Natural killer cell treated with Interleukin-12 subunit alpha and Interleukin-12 subunit beta and Interleukin-15 and Interleukin-18, amount 100 ng/mL, for 72 hours (primary cell): ENCODE measurements at regions not wholly inside any gene's neighbourhood (a gene's known extent, or its start where the extent isn't known, plus 50 kb on each side); places are given as distances from the start of the nearest gene placed in this dataset.
A peak's percentile ranks its signal among the peaks of the same experiment; 100 is the strongest.
"Not testable (repeated sequence)": the region's sequence is repeated elsewhere in the genome, so short reads cannot be mapped to it uniquely, and the experiment has no call there.

Source experiments
- ATAC-seq, 2 donors: fragments of 150-1000 bp; cut with Tn5 transposase in 1 of 2; sonication (Bioruptor Pico), chemical (Tn5 transposase) in 1 of 2; 2 replicates each; pipeline ENCODE4 v1.10.0; 2021
- DNase-seq: peaks from one replicate; pipeline ENCODE4 v3.0.0; 2022; ENCODE audit warnings: low spot score
- H3K27ac Mint-ChIP-seq, 2 donors: 1 replicate in 1 of 2; 2 replicates in 1 of 2; pipeline ENCODE4 v1.8.0; 2022; ENCODE audit warnings: mixed read lengths in 2 of 2, mild to moderate bottlenecking in 1 of 2, moderate library complexity in 1 of 2
- H3K27me3 Mint-ChIP-seq, 2 donors: 1 replicate in 1 of 2; 2 replicates in 1 of 2; pipeline ENCODE4 v1.8.0; 2022; ENCODE audit warnings: mixed read lengths in 2 of 2
- H3K36me3 Mint-ChIP-seq: one replicate; pipeline ENCODE4 v1.8.0; 2022; ENCODE audit warnings: mixed read lengths
- H3K4me1 Mint-ChIP-seq, 2 donors: 1 replicate in 1 of 2; 2 replicates in 1 of 2; pipeline ENCODE4 v1.8.0; 2022; ENCODE audit warnings: low read depth in 2 of 2, mixed read lengths in 2 of 2, mild to moderate bottlenecking in 1 of 2
- H3K4me3 Mint-ChIP-seq: one replicate; pipeline ENCODE4 v1.8.0; 2022; ENCODE audit warnings: mixed read lengths
- H3K9me3 Mint-ChIP-seq: 2 replicates; pipeline ENCODE4 v1.8.0; 2022; ENCODE audit warnings: mixed read lengths

DNA sequence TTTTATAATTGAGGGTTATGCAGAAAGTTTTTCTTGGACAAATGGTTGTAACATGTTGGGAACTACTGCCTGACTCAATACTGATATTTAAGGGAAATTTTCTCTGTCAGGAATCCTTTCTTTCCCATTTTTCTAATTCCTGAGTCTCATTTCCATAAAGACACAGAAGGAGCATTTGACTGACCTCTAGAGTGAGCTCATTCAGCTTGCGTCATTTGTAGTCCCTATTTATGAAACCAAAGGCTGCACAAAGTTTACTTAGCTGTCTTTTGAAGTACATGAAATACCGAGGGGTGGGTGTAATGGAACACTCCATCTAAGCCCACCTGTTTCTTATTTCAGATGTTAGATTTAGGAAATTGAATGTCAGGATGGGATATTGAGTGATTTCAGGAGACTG lies 359.5 kb upstream of the C11orf87 start:
- no peak overlapping the region for H3K27ac Mint-ChIP-seq
- peaks cover 3% of the 10 kb centered on the region for H3K9me3 Mint-ChIP-seq
- H3K4me3 Mint-ChIP-seq = no peak overlapping the region
- no peak for ATAC-seq
- DNase-seq = no peak
- H3K27me3 Mint-ChIP-seq = peaks cover 11 to 18% of the 10 kb centered on the region in 2 donors
- no peaks in the 10 kb centered on the region for H3K36me3 Mint-ChIP-seq
- H3K4me1 Mint-ChIP-seq = peaks cover 19 to 22% of the 10 kb centered on the region in 2 donors

DNA sequence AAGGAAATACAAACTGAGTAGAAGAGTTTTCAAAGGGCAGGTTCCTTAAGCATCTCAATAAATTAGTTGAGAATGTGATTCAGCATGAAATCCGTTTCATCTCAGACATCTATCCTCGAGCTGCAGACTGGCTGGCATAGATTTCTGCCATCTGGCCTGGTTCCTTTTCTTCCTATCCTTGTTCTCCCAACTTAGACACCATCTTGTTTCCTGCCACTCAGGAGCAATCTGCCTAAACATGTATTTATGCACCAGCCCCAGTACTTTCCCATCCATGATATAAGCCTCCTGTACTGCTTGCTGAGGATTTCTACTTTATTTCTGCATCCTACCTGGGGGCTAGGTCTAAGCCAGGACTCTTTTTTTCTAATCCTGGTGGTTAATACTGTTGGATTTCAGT lies 359.1 kb upstream of the C11orf87 start:
- ATAC-seq = no peak
- Mint-ChIP-seq H3K4me1 (peaks cover 20 to 22% of the 10 kb centered on the region in 2 donors), H3K9me3 (peaks cover 3% of the 10 kb centered on the region), H3K27ac (no peak overlapping the region), H3K36me3 (no peaks in the 10 kb centered on the region), H3K27me3 (peaks cover 11 to 18% of the 10 kb centered on the region in 2 donors), H3K4me3 (no peak overlapping the region)
- no peak for DNase-seq

DNA sequence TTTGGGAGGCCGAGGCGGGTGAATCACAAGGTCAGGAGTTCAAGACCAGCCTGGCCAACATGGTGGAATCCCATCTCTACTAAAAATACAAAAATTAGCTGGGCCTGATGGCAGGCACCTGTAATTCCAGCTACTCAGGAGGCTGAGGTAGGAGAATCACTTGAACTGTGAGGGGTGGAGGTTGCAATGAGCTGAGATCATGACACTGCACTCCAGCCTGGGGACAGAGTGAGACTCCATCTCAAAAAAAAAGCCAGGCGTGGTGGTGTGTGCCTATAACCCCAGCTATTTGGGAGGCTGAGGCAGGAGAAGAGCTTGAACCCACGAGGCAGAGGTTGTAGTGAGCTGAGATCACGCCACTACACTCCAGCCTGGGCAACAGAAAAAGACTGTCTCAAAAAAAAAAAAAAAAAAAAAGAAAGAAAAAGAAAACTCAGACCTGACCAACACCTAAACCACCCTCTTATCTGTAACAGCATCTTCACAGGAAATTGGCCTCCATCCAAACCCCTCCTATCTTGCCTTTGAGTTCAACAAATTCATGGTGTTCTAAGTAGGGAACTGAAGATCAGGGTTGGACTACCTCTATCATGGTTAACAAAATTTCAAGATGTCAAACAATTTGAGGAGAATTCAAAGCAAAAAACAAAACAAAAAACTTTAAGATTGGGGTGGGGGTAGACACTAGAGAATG lies 357.2 kb upstream of the C11orf87 start:
- Mint-ChIP-seq H3K4me3 (peak overlapping the region; percentile 44), H3K27ac (peak overlapping the region in 1 of 2 donors; percentile 32), H3K4me1 (peaks cover 21 to 22% of the 10 kb centered on the region in 2 donors)
- peak in 1 of 2 donors; percentile 40 for ATAC-seq
- not testable (repeated sequence) for H3K9me3 Mint-ChIP-seq, H3K27me3 Mint-ChIP-seq, H3K36me3 Mint-ChIP-seq, DNase-seq

DNA sequence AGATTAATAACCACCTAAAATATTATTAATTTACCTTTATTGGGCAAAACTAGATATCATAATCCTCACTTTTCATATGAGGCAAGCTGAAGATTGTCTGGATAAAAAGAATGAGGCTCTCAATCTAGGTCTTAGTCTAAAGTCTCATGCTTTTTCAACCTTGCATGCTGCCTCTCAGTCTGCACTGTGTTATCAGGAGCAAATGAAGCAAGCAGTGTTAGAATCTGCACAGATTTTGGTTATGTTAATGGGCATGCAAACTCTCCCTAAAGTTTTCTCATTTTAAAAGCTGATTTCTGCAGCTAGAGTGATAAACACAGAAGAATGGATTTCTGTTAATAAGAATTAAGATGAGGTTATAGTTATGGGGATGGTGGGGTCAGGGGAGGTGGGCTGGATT lies 350.7 kb upstream of the C11orf87 start:
- Mint-ChIP-seq H3K9me3 (peaks cover 9% of the 10 kb centered on the region), H3K36me3 (peaks cover 7% of the 10 kb centered on the region), H3K4me3 (no peak overlapping the region), H3K27ac (no peak overlapping the region), H3K4me1 (peaks cover under 1 to 3% of the 10 kb centered on the region in 2 donors), H3K27me3 (peaks cover 3 to 9% of the 10 kb centered on the region in 2 donors)
- no peak for ATAC-seq
- no peak for DNase-seq

DNA sequence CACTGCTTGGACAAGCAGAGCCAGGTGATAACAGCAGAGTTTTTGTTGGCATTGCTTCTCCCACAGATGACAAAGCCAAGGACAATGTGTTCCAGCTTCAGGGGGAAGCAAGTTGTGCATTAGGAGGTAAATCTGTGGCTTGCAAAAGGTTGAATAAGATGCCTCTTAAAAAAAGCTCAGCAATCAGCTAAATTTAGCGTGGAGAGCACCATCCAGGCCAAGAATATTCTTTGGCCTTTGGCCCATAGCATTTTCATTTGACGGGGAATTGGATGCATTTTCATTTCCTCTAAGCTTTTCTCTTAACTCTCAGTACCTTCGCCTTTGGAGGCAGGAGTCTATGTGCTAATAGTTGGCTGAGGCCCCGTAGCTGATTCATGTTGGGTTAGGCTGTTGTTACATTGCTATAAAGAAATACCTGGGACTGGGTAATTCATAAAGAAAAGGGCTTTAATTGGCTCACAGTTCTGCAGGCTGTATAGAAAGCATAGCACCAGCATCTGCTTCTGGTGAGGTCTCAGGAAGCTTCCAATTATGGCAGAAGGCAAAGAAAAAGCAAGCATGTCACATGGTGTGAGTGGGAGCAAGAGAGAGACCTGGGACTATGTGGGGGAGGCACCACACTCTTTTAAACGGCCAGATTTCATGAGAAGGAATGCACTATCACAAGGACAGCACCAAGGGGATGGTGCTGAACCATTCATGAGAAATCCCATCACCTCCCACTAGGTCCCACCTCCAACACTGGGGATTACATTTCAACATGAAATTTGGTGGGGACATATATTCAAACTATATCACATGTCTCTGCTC lies 350.1 kb upstream of the C11orf87 start:
- ATAC-seq (no peak), DNase-seq (no peak)
- peaks cover 9% of the 10 kb centered on the region for H3K9me3 Mint-ChIP-seq
- H3K36me3 Mint-ChIP-seq = peaks cover 7% of the 10 kb centered on the region
- no peak overlapping the region for H3K4me3 Mint-ChIP-seq
- H3K4me1 Mint-ChIP-seq = peaks cover 0 to 3% of the 10 kb centered on the region in 2 donors
- no peak overlapping the region for H3K27ac Mint-ChIP-seq
- H3K27me3 Mint-ChIP-seq = peaks cover 3 to 9% of the 10 kb centered on the region in 2 donors

DNA sequence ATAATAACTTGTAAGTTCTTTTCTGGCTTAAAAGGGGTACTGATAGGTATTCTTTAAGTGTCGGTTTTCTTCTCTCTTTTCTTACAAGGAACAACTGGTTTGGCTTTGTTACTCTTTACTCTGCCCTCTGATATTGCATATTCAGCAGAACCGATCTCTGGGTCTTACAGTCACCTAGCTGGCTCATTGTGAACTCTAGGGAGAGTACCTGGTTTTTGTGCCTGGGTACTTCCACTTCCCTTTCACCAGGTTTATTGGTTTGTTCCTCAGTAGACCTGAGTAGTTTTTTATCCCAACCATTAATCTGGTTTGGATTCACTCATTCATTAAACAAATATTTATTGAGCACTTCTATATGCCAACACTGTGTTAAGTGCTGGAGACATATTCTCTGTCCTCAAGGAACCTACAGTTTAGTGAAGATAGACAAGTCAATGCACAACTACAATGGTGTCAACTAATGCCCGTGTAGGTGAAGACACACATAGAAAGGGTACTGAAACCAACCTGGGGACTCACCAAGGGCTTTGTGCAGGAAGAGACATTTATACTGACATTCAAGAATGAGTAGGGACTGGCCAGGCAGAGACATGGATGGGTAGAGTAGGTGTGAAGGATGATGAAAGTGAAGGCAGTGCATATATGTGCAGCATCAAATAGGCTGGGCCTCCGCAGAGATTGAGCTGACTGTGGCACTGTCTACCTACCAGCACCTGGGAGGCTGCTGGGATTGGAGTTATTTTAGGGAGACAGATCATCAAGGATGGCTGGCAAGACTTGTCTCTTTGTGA lies 348.8 kb upstream of the C11orf87 start:
- Mint-ChIP-seq H3K4me3 (no peak overlapping the region), H3K4me1 (no peaks in the 10 kb centered on the region), H3K36me3 (peaks cover 7% of the 10 kb centered on the region), H3K9me3 (peaks cover 9% of the 10 kb centered on the region), H3K27ac (no peak overlapping the region), H3K27me3 (peaks cover 3 to 9% of the 10 kb centered on the region in 2 donors)
- DNase-seq = no peak
- ATAC-seq = no peak

DNA sequence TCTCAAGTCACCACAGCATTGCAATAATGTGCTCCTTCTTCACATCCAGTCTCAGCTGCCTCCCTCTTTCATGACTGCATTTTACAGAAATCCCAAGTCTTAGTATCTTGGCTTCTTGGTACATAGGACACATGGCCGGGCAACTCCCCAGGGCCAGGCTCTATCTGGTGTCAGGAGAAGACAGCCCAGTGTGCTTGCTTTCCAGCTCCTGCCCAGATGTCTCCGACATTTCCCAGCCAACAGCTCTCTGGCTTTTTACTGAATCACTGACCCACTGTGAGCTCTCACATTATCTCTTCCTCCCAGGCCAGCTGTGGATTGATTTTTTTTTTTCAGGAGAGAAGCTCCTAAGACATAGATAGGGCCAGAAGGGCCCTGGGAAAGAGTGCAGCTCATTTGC lies 346.0 kb upstream of the C11orf87 start:
- H3K9me3 Mint-ChIP-seq = peaks cover 2% of the 10 kb centered on the region
- H3K27ac Mint-ChIP-seq = no peak overlapping the region
- peaks cover 3 to 9% of the 10 kb centered on the region in 2 donors for H3K27me3 Mint-ChIP-seq
- H3K4me3 Mint-ChIP-seq = no peak overlapping the region
- ATAC-seq (no peak), DNase-seq (no peak)
- H3K4me1 Mint-ChIP-seq = no peaks in the 10 kb centered on the region
- H3K36me3 Mint-ChIP-seq = no peaks in the 10 kb centered on the region

DNA sequence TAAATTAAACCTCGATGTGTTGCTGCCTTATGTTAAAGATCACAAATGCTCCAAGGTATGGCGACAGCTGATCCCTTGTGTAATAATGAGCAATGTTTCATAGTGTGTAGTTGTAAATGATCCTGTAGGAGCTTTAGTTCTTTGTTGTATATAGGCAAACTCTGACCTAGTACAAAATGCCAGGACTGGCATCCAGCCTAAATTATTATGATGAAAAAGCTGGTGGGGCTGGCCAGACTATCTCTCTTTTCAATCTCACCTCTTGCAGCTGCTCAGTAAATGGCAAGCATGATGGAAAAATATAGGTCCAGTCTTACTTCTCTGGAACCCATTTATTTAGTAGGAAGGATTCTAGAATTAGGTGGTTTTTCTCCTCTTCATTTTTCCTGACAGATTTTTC lies 345.1 kb upstream of the C11orf87 start:
- H3K27ac Mint-ChIP-seq = no peak overlapping the region
- H3K4me1 Mint-ChIP-seq = no peaks in the 10 kb centered on the region
- no peak for ATAC-seq
- peaks cover 3 to 9% of the 10 kb centered on the region in 2 donors for H3K27me3 Mint-ChIP-seq
- no peaks in the 10 kb centered on the region for H3K9me3 Mint-ChIP-seq
- no peak overlapping the region for H3K4me3 Mint-ChIP-seq
- no peaks in the 10 kb centered on the region for H3K36me3 Mint-ChIP-seq
- DNase-seq = no peak

DNA sequence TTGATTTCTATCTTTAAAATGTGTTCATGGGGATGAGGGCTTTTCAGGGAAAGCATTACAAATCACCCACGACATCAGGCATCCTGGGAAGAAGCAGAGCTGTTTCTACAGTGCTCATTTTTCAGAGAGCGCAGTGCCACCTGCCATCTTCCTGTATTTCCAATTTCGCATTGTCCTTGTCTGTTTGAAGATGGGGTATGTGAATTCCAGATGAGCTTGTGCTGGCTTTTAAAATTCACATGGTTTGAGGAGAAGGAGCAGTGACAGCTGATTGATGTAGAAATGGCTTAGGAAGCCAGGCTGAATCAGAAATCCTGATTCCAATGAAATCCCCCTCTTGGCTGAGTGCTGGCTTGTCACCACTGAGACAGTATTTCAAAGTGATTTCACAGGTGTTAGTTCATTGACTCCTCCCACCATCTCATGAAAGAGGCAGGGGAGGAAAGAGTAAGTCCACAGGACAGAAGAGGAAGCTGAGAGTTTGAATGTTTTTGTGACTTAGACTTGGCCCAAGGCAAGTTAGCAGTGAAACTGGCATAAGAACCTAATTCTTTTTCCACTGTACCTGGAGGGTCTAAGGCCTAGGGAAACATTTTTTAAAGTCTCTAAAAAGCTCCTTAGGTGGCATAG lies 344.6 kb upstream of the C11orf87 start:
- ATAC-seq (no peak), DNase-seq (no peak)
- Mint-ChIP-seq H3K4me1 (no peaks in the 10 kb centered on the region), H3K36me3 (no peaks in the 10 kb centered on the region), H3K27me3 (peaks cover 3 to 9% of the 10 kb centered on the region in 2 donors), H3K9me3 (no peaks in the 10 kb centered on the region), H3K27ac (no peak overlapping the region), H3K4me3 (no peak overlapping the region)

DNA sequence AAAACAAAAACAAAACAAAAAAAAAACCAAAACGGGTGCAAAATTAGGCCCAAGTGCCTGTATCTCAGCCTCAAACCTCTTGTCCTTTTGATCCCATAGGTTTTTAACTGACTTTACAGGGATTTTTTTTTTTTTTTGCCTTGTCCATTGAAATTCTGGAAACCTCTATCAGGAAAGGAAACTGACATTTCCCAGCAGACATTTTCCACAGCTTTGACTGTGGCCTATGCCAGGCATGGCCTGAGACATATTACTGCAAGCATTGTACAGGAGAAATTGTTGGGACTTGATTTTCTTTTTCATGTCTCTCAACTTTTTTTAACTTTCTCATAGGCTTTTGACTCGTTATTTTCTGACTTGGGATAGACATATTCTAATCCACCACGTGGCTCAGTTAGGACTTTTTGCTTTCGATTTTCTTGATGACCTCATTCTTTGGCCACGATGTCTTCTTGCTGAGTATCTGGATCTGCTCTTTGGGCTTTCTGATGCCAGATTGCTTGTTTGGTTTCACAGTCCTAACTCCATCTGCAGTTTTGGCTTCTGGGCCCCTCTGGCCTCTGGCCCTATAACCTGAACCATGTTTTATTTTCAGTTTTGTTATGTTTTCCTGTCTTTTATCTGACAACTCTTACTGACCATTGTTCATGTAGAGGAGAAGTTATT lies 336.1 kb upstream of the C11orf87 start:
- Mint-ChIP-seq H3K4me3 (no peak overlapping the region), H3K36me3 (no peaks in the 10 kb centered on the region), H3K4me1 (no peaks in the 10 kb centered on the region), H3K27ac (no peak overlapping the region), H3K27me3 (no peaks in the 10 kb centered on the region), H3K9me3 (no peaks in the 10 kb centered on the region)
- ATAC-seq (no peak), DNase-seq (no peak)

DNA sequence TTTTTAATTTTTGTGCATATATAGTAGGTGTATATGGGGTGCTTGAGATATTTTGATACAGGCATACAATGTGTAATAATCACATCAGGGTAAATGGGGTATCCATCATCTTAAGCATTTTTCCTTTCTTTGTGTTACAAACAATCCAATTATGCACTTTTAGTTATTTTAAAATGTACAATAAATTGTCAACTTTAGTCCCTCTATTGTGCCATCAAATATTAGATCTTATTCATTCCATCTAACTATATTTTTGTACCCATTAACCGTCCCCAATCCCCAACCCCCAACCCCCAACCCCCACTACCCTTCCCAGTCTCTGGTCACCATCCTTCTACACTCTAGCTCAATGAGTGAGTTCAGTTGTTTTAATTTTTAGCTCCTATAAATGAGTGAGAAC lies 335.1 kb upstream of the C11orf87 start:
- no peak for DNase-seq
- Mint-ChIP-seq H3K9me3 (no peaks in the 10 kb centered on the region), H3K27me3 (no peaks in the 10 kb centered on the region), H3K27ac (no peak overlapping the region), H3K36me3 (no peaks in the 10 kb centered on the region), H3K4me3 (no peak overlapping the region), H3K4me1 (no peaks in the 10 kb centered on the region)
- ATAC-seq = no peak

DNA sequence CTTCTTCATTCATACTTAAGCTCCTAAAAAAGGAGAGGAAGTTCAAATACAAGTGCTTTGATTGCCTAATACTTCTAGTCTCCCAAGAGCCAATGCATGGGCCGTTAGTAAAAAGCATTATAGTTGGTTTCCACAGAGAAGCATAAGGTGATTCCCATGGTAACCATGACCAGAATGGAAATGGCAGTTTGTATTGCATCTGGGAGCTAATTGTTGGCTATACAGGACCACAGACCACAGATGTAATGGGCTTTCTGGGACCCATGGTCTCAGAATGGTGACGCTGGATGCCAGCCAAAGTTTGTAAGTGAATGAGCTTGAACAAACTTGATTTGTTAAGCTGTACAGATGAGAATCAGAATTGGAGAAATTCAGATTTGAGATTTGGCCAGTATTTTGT lies 333.9 kb upstream of the C11orf87 start:
- DNase-seq (no peak), ATAC-seq (no peak)
- Mint-ChIP-seq H3K9me3 (no peaks in the 10 kb centered on the region), H3K4me1 (no peaks in the 10 kb centered on the region), H3K27me3 (no peaks in the 10 kb centered on the region), H3K27ac (no peak overlapping the region), H3K4me3 (no peak overlapping the region), H3K36me3 (no peaks in the 10 kb centered on the region)

DNA sequence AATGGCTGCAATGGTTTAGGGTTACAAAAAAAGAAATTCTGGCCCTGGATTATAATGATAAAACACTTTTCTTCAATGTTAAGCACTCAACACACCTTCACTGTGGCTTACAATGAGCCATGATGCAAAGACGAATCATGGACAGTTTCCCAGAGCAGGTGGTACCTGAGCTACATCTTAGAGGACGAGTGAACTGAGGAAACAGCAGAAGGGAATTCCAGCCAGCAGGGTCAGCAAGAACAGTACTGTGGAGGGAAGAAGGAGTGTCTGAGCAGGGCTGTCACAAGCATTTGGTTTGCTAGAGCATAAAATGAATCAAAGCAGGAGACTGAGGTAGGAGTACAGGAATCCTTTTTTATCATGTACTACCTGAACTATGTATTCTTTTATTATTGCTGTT lies 332.8 kb upstream of the C11orf87 start:
- ATAC-seq = no peak
- Mint-ChIP-seq H3K27ac (no peak overlapping the region), H3K36me3 (no peaks in the 10 kb centered on the region), H3K27me3 (no peaks in the 10 kb centered on the region), H3K4me3 (no peak overlapping the region), H3K9me3 (no peaks in the 10 kb centered on the region), H3K4me1 (no peaks in the 10 kb centered on the region)
- no peak for DNase-seq
